ENCODE measurements at regions not wholly inside any gene's neighbourhood (a gene's known extent, or its start where the extent isn't known, plus 50 kb on each side); places are given as distances from the start of the nearest gene placed in this dataset.

- Histone ChIP-seq H3K27me3 (ENCODE audit: control insufficient read depth in 1 of 2, insufficient read depth in 1 of 2, low read length in 2 of 2) (no peaks in the 10 kb centered on the region), H3K14ac (ENCODE audit: low read length in 2 of 2) (no peak overlapping the region)
- 100% methylated on average over 2 of the region's 3 CpGs for WGBS
Measured at GRCh38 chr12:89212339-89212771, 139.9 kb downstream of the DUSP6 start.

GRCh38 chr12:89211456-89211855, 140.8 kb downstream of the DUSP6 start:
- Histone ChIP-seq H3K9ac (ENCODE audit: low read length) (no peak overlapping the region), H2AK5ac (ENCODE audit: low read length, severe bottlenecking) (no peak overlapping the region), H3K4me1 (ENCODE audit: control insufficient read depth, insufficient read depth, low read depth, low read length) (no peaks in the 10 kb centered on the region), H2BK120ac (ENCODE audit: low read depth, low read length) (no peak overlapping the region), H3K23ac (ENCODE audit: low read length in 2 of 2) (no peak overlapping the region), H2BK5ac (ENCODE audit: low read depth, low read length, poor library complexity, severe bottlenecking) (no peak overlapping the region), H2BK12ac (ENCODE audit: low read length in 2 of 2) (no peak overlapping the region), H3K27me3 (ENCODE audit: control insufficient read depth in 1 of 2, insufficient read depth in 1 of 2, low read length in 2 of 2) (no peaks in the 10 kb centered on the region), H4K8ac (ENCODE audit: low read length) (no peak overlapping the region), H3K9me3 (ENCODE audit: control insufficient read depth, low read length) (no peaks in the 10 kb centered on the region), H3K4me2 (ENCODE audit: low read length, poor library complexity, severe bottlenecking) (no peak overlapping the region), H4K91ac (ENCODE audit: low read length) (no peak overlapping the region), H2BK15ac (ENCODE audit: low read depth, poor library complexity, severe bottlenecking) (no peak overlapping the region), H3K4me3 (ENCODE audit: insufficient read depth in 1 of 2, low read depth in 1 of 2, low read length in 2 of 2) (no peak overlapping the region), H3K27ac (ENCODE audit: low read length, poor library complexity, severe bottlenecking) (no peak overlapping the region), H3K4ac (ENCODE audit: low read depth in 1 of 2, low read length in 2 of 2) (no peak overlapping the region), H3K18ac (ENCODE audit: low read depth in 1 of 2, low read length in 2 of 2) (no peak overlapping the region), H3K79me1 (replicated peaks; ENCODE audit: low read length, poor library complexity, severe bottlenecking) (no peaks in the 10 kb centered on the region), H3K36me3 (ENCODE audit: control insufficient read depth in 1 of 2, insufficient read depth in 2 of 2, low read depth in 1 of 2, low read length in 2 of 2) (no peaks in the 10 kb centered on the region), H3K14ac (ENCODE audit: low read length in 2 of 2) (no peak overlapping the region), H2AFZ (ENCODE audit: low read depth, low read length) (no peak overlapping the region)
- DNase-seq: no peak
- WGBS: 84% methylated on average over 1 of the region's 1 CpG

More at GRCh38 chr12:89212339-89212771, 139.9 kb downstream of the DUSP6 start:
- Histone ChIP-seq H4K8ac (ENCODE audit: low read length) (no peak overlapping the region), H3K4ac (ENCODE audit: low read depth in 1 of 2, low read length in 2 of 2) (no peak overlapping the region), H3K4me3 (ENCODE audit: insufficient read depth in 1 of 2, low read depth in 1 of 2, low read length in 2 of 2) (no peak overlapping the region), H2AK5ac (ENCODE audit: low read length, severe bottlenecking) (no peak overlapping the region), H2BK5ac (ENCODE audit: low read depth, low read length, poor library complexity, severe bottlenecking) (no peak overlapping the region), H4K91ac (ENCODE audit: low read length) (no peak overlapping the region), H3K79me1 (replicated peaks; ENCODE audit: low read length, poor library complexity, severe bottlenecking) (no peaks in the 10 kb centered on the region), H3K9ac (ENCODE audit: low read length) (no peak overlapping the region), H2BK15ac (ENCODE audit: low read depth, poor library complexity, severe bottlenecking) (no peak overlapping the region), H3K23ac (ENCODE audit: low read length in 2 of 2) (no peak overlapping the region), H3K27ac (ENCODE audit: low read length, poor library complexity, severe bottlenecking) (no peak overlapping the region), H3K4me2 (ENCODE audit: low read length, poor library complexity, severe bottlenecking) (no peak overlapping the region), H2BK120ac (ENCODE audit: low read depth, low read length) (no peak overlapping the region), H2AFZ (ENCODE audit: low read depth, low read length) (no peak overlapping the region), H3K18ac (ENCODE audit: low read depth in 1 of 2, low read length in 2 of 2) (no peak overlapping the region), H3K4me1 (ENCODE audit: control insufficient read depth, insufficient read depth, low read depth, low read length) (no peaks in the 10 kb centered on the region), H3K36me3 (ENCODE audit: control insufficient read depth in 1 of 2, insufficient read depth in 2 of 2, low read depth in 1 of 2, low read length in 2 of 2) (no peaks in the 10 kb centered on the region), H3K9me3 (ENCODE audit: control insufficient read depth, low read length) (no peaks in the 10 kb centered on the region), H2BK12ac (ENCODE audit: low read length in 2 of 2) (no peak overlapping the region)
- DNase-seq: no peak

GRCh38 chr12:89210277-89210676, 142.0 kb downstream of the DUSP6 start:
- Histone ChIP-seq H4K8ac (ENCODE audit: low read length) (no peak overlapping the region), H3K27me3 (ENCODE audit: control insufficient read depth in 1 of 2, insufficient read depth in 1 of 2, low read length in 2 of 2) (no peaks in the 10 kb centered on the region), H2BK12ac (ENCODE audit: low read length in 2 of 2) (peak overlapping the region; percentile 1 to 67), H3K14ac (ENCODE audit: low read length in 2 of 2) (no peak overlapping the region), H3K79me1 (replicated peaks; ENCODE audit: low read length, poor library complexity, severe bottlenecking) (no peaks in the 10 kb centered on the region), H2BK120ac (ENCODE audit: low read depth, low read length) (no peak overlapping the region), H3K9me3 (ENCODE audit: control insufficient read depth, low read length) (no peaks in the 10 kb centered on the region), H3K9ac (ENCODE audit: low read length) (no peak overlapping the region), H4K91ac (ENCODE audit: low read length) (no peak overlapping the region), H3K27ac (ENCODE audit: low read length, poor library complexity, severe bottlenecking) (no peak overlapping the region), H2BK5ac (ENCODE audit: low read depth, low read length, poor library complexity, severe bottlenecking) (no peak overlapping the region), H3K4ac (ENCODE audit: low read depth in 1 of 2, low read length in 2 of 2) (no peak overlapping the region), H3K4me2 (ENCODE audit: low read length, poor library complexity, severe bottlenecking) (no peak overlapping the region), H3K36me3 (ENCODE audit: control insufficient read depth in 1 of 2, insufficient read depth in 2 of 2, low read depth in 1 of 2, low read length in 2 of 2) (no peaks in the 10 kb centered on the region), H3K4me1 (ENCODE audit: control insufficient read depth, insufficient read depth, low read depth, low read length) (no peaks in the 10 kb centered on the region), H2AFZ (ENCODE audit: low read depth, low read length) (no peak overlapping the region), H3K23ac (ENCODE audit: low read length in 2 of 2) (no peak overlapping the region), H3K4me3 (ENCODE audit: insufficient read depth in 1 of 2, low read depth in 1 of 2, low read length in 2 of 2) (no peak overlapping the region), H2AK5ac (ENCODE audit: low read length, severe bottlenecking) (no peak overlapping the region), H3K18ac (ENCODE audit: low read depth in 1 of 2, low read length in 2 of 2) (peak overlapping the region in 1 of 2 experiments; percentile 78), H2BK15ac (ENCODE audit: low read depth, poor library complexity, severe bottlenecking) (no peak overlapping the region)
- WGBS: no CpG with 5 or more reads among the region's 2 CpGs
- DNase-seq: no peak

GRCh38 chr12:89208661-89209096, 143.6 kb downstream of the DUSP6 start:
- Histone ChIP-seq H2AFZ (ENCODE audit: low read depth, low read length) (no peak overlapping the region), H2BK15ac (ENCODE audit: low read depth, poor library complexity, severe bottlenecking) (no peak overlapping the region), H3K14ac (ENCODE audit: low read length in 2 of 2) (no peak overlapping the region), H3K4me3 (ENCODE audit: insufficient read depth in 1 of 2, low read depth in 1 of 2, low read length in 2 of 2) (peak overlapping the region in 1 of 2 experiments; percentile 20), H4K8ac (ENCODE audit: low read length) (no peak overlapping the region), H2AK5ac (ENCODE audit: low read length, severe bottlenecking) (no peak overlapping the region), H2BK120ac (ENCODE audit: low read depth, low read length) (no peak overlapping the region), H3K4me1 (ENCODE audit: control insufficient read depth, insufficient read depth, low read depth, low read length) (no peaks in the 10 kb centered on the region), H3K79me1 (replicated peaks; ENCODE audit: low read length, poor library complexity, severe bottlenecking) (no peaks in the 10 kb centered on the region), H3K9me3 (ENCODE audit: control insufficient read depth, low read length) (no peaks in the 10 kb centered on the region), H3K36me3 (ENCODE audit: control insufficient read depth in 1 of 2, insufficient read depth in 2 of 2, low read depth in 1 of 2, low read length in 2 of 2) (no peaks in the 10 kb centered on the region), H3K27me3 (ENCODE audit: control insufficient read depth in 1 of 2, insufficient read depth in 1 of 2, low read length in 2 of 2) (no peaks in the 10 kb centered on the region), H4K91ac (ENCODE audit: low read length) (no peak overlapping the region), H3K27ac (ENCODE audit: low read length, poor library complexity, severe bottlenecking) (no peak overlapping the region), H3K9ac (ENCODE audit: low read length) (peak overlapping the region; percentile 73), H3K4me2 (ENCODE audit: low read length, poor library complexity, severe bottlenecking) (no peak overlapping the region), H3K4ac (ENCODE audit: low read depth in 1 of 2, low read length in 2 of 2) (no peak overlapping the region), H3K18ac (ENCODE audit: low read depth in 1 of 2, low read length in 2 of 2) (no peak overlapping the region), H2BK12ac (ENCODE audit: low read length in 2 of 2) (no peak overlapping the region), H2BK5ac (ENCODE audit: low read depth, low read length, poor library complexity, severe bottlenecking) (no peak overlapping the region), H3K23ac (ENCODE audit: low read length in 2 of 2) (no peak overlapping the region)
- 29% methylated on average over 1 of the region's 2 CpGs for WGBS
- peak; percentile 56 for DNase-seq
